Cardiac muscle cell (in vitro differentiated cells and primary cell): ENCODE measurements at regions not wholly inside any gene's neighbourhood (a gene's known extent, or its start where the extent isn't known, plus 50 kb on each side); places are given as distances from the start of the nearest gene placed in this dataset.

Source experiments
- DNase-seq, 2 donors: peaks; one replicate each; pipeline versions ENCODE4 v3.0.0 to v3.0.0-alpha.2; 2010 to 2017; ENCODE audit warnings: low read depth in 1 of 2, low spot score in 1 of 2
- H3K27ac ChIP-seq: fragments of 200-600 bp; sonication (generic); 2 replicates; pipeline ENCODE4 v1.5.1; 2016
- H3K27me3 ChIP-seq: fragments of 200-600 bp; sonication (generic); 2 replicates; pipeline ENCODE4 v1.6.0; 2016; ENCODE audit warnings: control low read depth
- H3K36me3 ChIP-seq: fragments of 200-600 bp; sonication (generic); 2 replicates; pipeline ENCODE4 v1.5.1; 2016; ENCODE audit warnings: control low read depth
- H3K4me1 ChIP-seq: fragments of 200-600 bp; sonication (generic); 2 replicates; pipeline ENCODE4 v1.8.1; 2017; ENCODE audit warnings: low read depth, mild to moderate bottlenecking, mixed run types
- H3K4me3 ChIP-seq: fragments of 200-600 bp; sonication (generic); 2 replicates; pipeline ENCODE4 v1.5.1; 2016; ENCODE audit warnings: mild to moderate bottlenecking
- H3K9me3 ChIP-seq: fragments of 200-600 bp; sonication (generic); 2 replicates; pipeline ENCODE4 v1.5.1; 2017; ENCODE audit warnings: low read depth, mild to moderate bottlenecking, control low read depth
- CTCF ChIP-seq: IDR thresholded peaks from 2 replicates; pipeline ENCODE4 v1.5.1; 2012; ENCODE audit warnings: low read depth, mild to moderate bottlenecking, low read length

DNA sequence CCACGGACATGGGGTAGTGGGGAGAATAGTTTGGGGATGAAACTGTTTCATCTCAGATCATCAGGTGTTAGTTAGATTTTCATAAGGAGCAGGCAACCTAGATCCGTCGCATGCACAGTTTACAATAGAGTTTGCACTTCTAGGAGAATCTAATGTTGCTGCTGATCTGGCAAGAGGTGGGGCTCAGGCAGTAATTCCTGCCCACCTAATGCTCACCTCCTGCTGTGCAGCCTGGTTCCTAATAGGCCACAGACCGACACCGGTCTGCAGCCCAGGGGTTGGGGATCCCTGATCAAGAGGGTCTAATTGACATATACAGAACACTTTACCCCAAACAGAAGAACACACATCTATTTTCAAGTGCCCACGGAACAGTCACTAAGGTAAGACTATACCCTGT, 275.1 kb downstream of the PTPRU start:
- no peaks in the 10 kb centered on the region for H3K4me1 ChIP-seq
- DNase-seq, result no peak
- TF ChIP-seq CTCF, result no peak
- no peaks in the 10 kb centered on the region for H3K9me3 ChIP-seq
- no peak overlapping the region for H3K4me3 ChIP-seq
- no peak overlapping the region for H3K27ac ChIP-seq
- H3K27me3 ChIP-seq, result peaks cover 5% of the 10 kb centered on the region
- no peaks in the 10 kb centered on the region for H3K36me3 ChIP-seq

GRCh38 chr1:29508458-29509107, 272.3 kb downstream of the PTPRU start:
- Histone ChIP-seq H3K4me1 (no peaks in the 10 kb centered on the region), H3K9me3 (no peaks in the 10 kb centered on the region), H3K4me3 (no peak overlapping the region), H3K27ac (no peak overlapping the region), H3K27me3 (no peaks in the 10 kb centered on the region), H3K36me3 (no peaks in the 10 kb centered on the region)
- no peak for TF ChIP-seq CTCF
- no peak for DNase-seq

- DNase-seq, result no peak
- no peak for TF ChIP-seq CTCF
- H3K27ac ChIP-seq, result no peak overlapping the region
- no peak overlapping the region for H3K4me3 ChIP-seq
- H3K4me1 ChIP-seq, result no peaks in the 10 kb centered on the region
- no peaks in the 10 kb centered on the region for H3K27me3 ChIP-seq
- no peaks in the 10 kb centered on the region for H3K36me3 ChIP-seq
- H3K9me3 ChIP-seq, result no peaks in the 10 kb centered on the region
These were observed 270.4 kb downstream of the PTPRU start for GRCh38 chr1:29506678-29507225.

GRCh38 chr1:29505532-29506220, 269.4 kb downstream of the PTPRU start:
- H3K27ac ChIP-seq, result no peak overlapping the region
- no peak for TF ChIP-seq CTCF
- H3K36me3 ChIP-seq, result no peaks in the 10 kb centered on the region
- H3K4me3 ChIP-seq, result no peak overlapping the region
- no peaks in the 10 kb centered on the region for H3K4me1 ChIP-seq
- no peak for DNase-seq
- H3K9me3 ChIP-seq, result no peaks in the 10 kb centered on the region
- no peaks in the 10 kb centered on the region for H3K27me3 ChIP-seq

GRCh38 chr1:29504709-29505410, 268.5 kb downstream of the PTPRU start:
- Histone ChIP-seq H3K4me3 (no peak overlapping the region), H3K9me3 (no peaks in the 10 kb centered on the region), H3K27me3 (no peaks in the 10 kb centered on the region), H3K27ac (no peak overlapping the region), H3K4me1 (no peaks in the 10 kb centered on the region), H3K36me3 (no peaks in the 10 kb centered on the region)
- no peak for TF ChIP-seq CTCF
- DNase-seq, result no peak
